GM21717 (cell line): ENCODE measurements at regions not wholly inside any gene's neighbourhood (a gene's known extent, or its start where the extent isn't known, plus 50 kb on each side); places are given as distances from the start of the nearest gene placed in this dataset.
"Not testable (repeated sequence)": the region's sequence is repeated elsewhere in the genome, so short reads cannot be mapped to it uniquely, and the experiment has no call there.

Source experiments
- ATAC-seq: cut with Tn5 transposase; IDR thresholded peaks from one replicate; pipeline ENCODE4 v1.9.1; 2021; ENCODE audit warnings: mild to moderate bottlenecking, moderate library complexity; ENCODE audit not compliant: unreplicated experiment

DNA sequence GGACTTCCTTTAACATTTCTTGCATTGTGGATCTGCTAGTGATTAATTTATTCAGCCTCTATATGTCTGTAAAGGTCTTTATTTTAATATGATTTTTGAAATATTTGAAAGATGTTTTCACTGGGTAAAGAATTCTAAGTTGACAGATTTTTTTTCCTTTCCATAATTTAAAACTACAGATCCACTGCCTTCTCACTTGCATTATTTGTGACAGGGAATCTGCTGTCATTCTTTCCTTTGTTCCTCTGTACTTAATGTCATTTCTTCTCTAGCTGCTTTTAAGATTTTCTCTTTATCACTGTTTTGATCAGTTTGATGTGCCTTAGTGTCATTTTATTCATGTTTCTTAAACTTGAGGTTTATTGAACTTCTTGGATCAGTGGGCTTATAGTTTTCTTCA is 159.9 kb downstream of the CYB561 start:
- no peak for ATAC-seq

- not testable (repeated sequence) for ATAC-seq
These were observed 159.1 kb downstream of the CYB561 start for GRCh38 chr17:63287006-63287405.

DNA sequence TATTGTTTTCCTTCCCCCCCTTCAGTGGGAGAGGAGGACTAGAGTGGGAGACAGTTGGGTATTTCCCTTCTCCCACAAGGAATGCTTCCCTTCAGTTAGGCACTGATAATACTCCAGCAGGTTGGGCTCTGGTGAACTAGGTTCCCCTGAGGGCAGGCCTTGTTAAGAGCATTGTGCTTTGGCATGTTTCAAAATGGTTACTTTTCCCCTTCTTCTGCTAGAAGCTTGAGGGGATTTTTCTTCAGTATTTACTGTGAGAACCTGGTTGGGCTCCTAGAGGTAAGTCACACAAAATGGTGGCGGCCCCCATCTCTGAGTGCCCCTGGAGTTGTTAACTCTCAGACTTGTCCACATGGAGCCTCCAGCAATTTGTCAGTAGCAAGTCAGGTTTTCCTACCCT is 156.2 kb downstream of the CYB561 start:
- no peak for ATAC-seq

DNA sequence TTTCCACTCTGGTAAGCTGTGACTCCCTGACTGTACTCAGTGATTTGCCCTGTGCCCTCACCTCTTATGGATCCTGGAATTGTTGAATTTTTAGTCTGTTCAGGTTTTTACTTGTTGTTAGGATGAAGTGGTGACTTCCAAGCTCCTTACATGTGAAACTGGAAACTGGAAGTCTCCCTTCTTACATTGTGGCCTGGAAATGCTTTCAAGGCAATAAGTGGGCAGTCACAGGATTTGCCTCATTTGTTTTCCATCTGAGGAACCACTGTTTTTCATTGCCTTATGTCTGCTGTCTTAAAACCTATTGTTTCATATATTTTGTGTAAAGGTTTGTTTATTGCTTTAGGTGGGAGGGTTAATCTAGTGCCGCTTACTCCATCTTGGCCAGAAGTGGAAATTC is 155.8 kb downstream of the CYB561 start:
- no peak for ATAC-seq

DNA sequence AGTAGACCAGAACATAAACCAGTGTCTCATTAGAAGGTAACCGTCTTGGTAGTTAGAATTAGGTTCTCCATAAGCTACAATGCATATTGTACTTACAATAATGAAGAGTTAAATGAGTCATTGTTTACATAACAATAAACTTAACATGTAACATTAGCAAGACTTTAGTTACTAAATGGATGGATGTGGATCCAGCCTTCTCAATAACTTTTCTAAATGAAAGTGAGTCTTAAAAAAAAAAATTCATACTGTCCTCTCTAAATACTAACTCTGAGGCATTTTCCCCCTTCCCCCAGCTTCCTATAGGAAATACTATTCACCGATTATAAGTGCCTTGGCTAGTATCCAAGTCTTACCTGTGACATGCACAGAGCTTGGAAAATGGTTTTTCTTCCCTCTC is 155.3 kb downstream of the CYB561 start:
- ATAC-seq, result no peak

- ATAC-seq, result no peak
These were observed 154.8 kb downstream of the CYB561 start for GRCh38 chr17:63291258-63291657.

GRCh38 chr17:63292421-63292820 is 153.7 kb downstream of the CYB561 start:
- ATAC-seq, result no peak

- no peak for ATAC-seq
These were observed 152.6 kb downstream of the CYB561 start for GRCh38 chr17:63293323-63294075.

DNA sequence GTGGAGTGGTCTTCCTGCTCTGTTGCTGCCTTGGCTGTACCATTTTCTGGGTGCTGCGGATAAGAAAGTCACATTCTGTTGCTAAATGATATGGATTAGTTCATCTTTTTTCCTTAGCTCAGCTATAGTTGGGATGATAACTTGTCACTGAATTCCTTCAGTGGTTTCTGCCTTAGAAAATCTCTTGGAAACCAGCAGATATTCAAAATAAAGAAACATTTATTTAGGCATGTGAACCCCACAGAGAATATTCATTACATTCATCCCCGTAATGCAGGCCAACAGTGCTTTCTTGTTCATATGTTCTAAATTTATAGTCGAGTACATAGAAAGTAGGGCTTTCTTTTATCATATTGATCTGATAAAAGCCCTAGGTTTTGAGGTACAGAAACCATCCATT is 151.3 kb downstream of the CYB561 start:
- ATAC-seq, result no peak

DNA sequence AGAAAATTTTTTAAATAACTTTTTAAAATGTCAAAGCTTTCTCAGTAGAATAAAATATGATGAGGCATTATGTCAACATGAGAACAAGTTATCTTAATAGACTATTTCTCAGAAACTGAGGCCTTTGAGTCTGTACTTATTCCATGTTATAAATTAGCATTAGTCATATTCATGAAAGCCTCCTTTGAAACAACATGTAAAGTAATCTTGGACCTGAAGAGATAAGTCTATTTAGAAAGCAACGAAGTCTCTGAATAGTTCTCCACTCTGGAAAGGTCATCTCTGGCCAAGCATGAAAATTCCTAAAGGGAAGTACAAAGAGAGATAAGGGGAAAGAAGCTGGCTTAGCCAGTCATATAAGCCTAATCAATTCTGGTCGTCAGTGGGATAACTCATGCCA is 150.8 kb downstream of the CYB561 start:
- ATAC-seq, result no peak

- no peak for ATAC-seq
These were observed 150.1 kb downstream of the CYB561 start for GRCh38 chr17:63295839-63296590.

GRCh38 chr17:63298916-63299315 is 147.2 kb downstream of the CYB561 start:
- not testable (repeated sequence) for ATAC-seq

GRCh38 chr17:63304704-63305261 is 141.3 kb downstream of the CYB561 start:
- no peak for ATAC-seq

DNA sequence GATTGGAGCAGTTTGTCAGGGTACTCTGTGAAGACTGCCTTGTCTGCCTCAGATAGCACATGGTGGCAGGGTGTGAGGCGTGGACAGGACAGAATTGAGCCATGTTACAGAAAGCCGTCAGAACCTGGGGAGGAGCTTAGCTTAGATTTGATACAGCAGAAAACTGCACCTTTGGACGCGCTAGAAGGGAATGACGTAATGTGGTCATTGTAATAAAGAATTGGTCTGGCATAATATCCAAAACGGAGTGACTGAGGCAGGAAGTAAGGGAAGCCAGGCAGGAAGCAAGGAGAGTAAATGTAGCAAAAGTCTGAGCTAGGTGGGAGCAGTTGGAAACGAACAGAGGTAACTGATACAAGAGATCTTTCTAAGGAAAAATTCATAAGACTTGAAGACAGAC is 140.2 kb downstream of the CYB561 start:
- ATAC-seq, result no peak

DNA sequence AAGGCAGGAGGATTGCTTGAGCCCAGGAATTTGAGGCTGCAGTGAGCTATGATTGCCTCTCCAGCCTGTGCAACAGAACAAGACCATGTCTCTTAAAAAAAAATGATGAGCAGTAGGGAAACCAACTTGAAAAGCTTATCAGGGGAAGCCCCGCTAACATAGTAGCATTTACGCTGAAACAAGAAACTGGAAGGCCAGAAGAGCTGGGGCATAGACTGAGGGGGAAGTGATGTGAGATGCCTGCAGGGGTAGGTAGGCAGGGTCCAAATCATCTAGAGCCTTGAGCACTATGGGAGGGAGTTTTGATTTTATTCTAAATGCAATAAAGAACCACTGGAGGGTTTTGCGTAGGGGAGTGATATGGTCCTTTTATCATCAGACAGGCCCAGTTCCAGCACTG is 139.3 kb downstream of the CYB561 start:
- ATAC-seq, result no peak

- no peak for ATAC-seq
These were observed 137.8 kb downstream of the CYB561 start for GRCh38 chr17:63308272-63308671.

DNA sequence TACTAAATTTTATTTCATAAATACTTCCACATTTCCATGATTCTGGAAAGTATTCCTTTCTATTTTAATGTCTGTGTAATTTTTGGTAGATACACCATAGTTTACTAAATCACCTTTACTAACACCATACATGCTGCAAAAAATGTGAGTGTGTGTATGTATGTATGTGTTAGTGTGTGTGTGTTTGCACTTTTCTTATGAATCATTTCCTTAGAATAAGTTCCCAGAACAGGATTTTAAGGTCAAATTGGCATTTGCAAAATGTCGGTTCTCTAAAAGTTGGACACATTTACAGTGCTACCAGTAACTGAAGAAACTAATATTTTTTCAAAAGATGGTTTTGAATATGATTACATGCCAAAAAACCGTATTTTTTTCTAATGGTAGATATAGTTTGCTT is 137.1 kb downstream of the CYB561 start:
- no peak for ATAC-seq

- ATAC-seq, result no peak
These were observed 134.6 kb downstream of the CYB561 start for GRCh38 chr17:63311416-63311937.

GRCh38 chr17:63314761-63315160 is 131.3 kb downstream of the CYB561 start:
- ATAC-seq, result no peak

GRCh38 chr17:63316100-63316499 is 130.0 kb downstream of the CYB561 start:
- ATAC-seq, result no peak

- ATAC-seq, result no peak
These were observed 128.8 kb downstream of the CYB561 start for GRCh38 chr17:63317166-63317840.
